Esophagus squamous epithelium (tissue), 5 donors: ENCODE measurements at regions not wholly inside any gene's neighbourhood (a gene's known extent, or its start where the extent isn't known, plus 50 kb on each side); places are given as distances from the start of the nearest gene placed in this dataset.
"Not testable (repeated sequence)": the region's sequence is repeated elsewhere in the genome, so short reads cannot be mapped to it uniquely, and the experiment has no call there.

ENCODE experiments used
- DNase-seq: peaks from one replicate; lab custom pipeline; 2025; lab: John Stamatoyannopoulos, UW
- H3K27ac ChIP-seq, 4 donors: fragments of 200-600 bp; sonication (generic); one replicate each; pipeline ENCODE4 v1.5.1; 2016 to 2019; ENCODE audit warnings: mild to moderate bottlenecking in 1 of 4
- H3K27me3 ChIP-seq, 4 donors: fragments of 200-600 bp; sonication (generic); 1 replicate in 3 of 4; 2 replicates in 1 of 4; pipeline versions ENCODE4 v1.5.1 to v1.6.0; 2017 to 2021; ENCODE audit warnings: antibody characterized with exemption in 1 of 4
- H3K36me3 ChIP-seq, 3 donors: fragments of 200-600 bp; sonication (generic); one replicate each; pipeline ENCODE4 v1.5.1; 2016 to 2019
- H3K4me1 ChIP-seq, 3 donors: fragments of 200-600 bp; sonication (generic); one replicate each; pipeline ENCODE4 v1.5.1; 2017 to 2019
- H3K4me3 ChIP-seq, 4 donors: fragments of 200-600 bp; sonication (generic); 1 replicate in 3 of 4; 2 replicates in 1 of 4; pipeline ENCODE4 v1.5.1; 2016 to 2019; ENCODE audit warnings: mild to moderate bottlenecking in 2 of 4, moderate library complexity in 1 of 4
- H3K9me3 ChIP-seq, 3 donors: fragments of 200-600 bp; sonication (generic); one replicate each; pipeline ENCODE4 v1.5.1; 2016 to 2019
- POLR2A ChIP-seq, 4 donors: fragments of 450-650 bp; IDR thresholded peaks; one replicate each; pipeline ENCODE4 v1.6.1; 2017; ENCODE audit warnings: antibody characterized with exemption in 4 of 4, mild to moderate bottlenecking in 4 of 4, moderate library complexity in 3 of 4
- WGBS, 2 donors: methylation state at CpG; one replicate each; pipeline ENCODE4 v1.1.5; 2018; 5-methylcytosine and 5-hydroxymethylcytosine counted together
- intact Hi-C: fragments of 100-400 bp; cut with DNase I; formaldehyde crosslinking; loops from one replicate; pipeline ENCODE4 v1.15.0; 2022
- TF ChIP-seq, protein P1 (sequence below), 6 experiments: fragments of 450-650 bp in 4 of 6; fragments of 200-600 bp in 2 of 6; sonication (generic) in 2 of 6; IDR thresholded peaks; one replicate each; pipeline ENCODE4 v1.5.1; 2016 to 2019; ENCODE audit warnings: antibody characterized with exemption in 6 of 6, mild to moderate bottlenecking in 4 of 6, moderate library complexity in 4 of 6
- donor health status: DM: yes; HTN: yes; CAD: no.

DNA sequence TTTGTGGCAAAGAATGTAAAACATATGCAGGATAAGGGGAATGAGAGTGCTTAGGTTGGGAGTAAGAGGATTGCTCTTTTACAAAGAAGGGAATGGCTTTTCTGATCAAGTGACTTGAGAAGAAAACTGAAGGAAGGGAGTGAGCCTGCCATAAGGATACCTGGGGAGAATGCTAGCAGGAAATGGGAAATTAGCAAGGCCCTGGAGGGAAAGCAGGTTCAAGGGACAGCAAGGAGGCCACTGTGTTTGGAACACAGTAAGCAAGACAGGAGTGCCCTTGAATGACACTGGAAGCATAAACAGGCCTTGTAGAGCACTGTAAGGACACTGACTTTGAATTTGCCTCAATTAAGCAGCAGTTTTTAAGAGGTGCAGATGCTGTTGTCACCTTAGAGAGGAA, 1069.9 kb downstream of the DNAJB9 start:
- H3K27ac ChIP-seq: no peak overlapping the region
- no peaks in the 10 kb centered on the region for H3K9me3 ChIP-seq
- no peak overlapping the region for H3K4me3 ChIP-seq
- H3K27me3 ChIP-seq: no peaks in the 10 kb centered on the region
- H3K4me1 ChIP-seq: no peaks in the 10 kb centered on the region
- H3K36me3 ChIP-seq: no peaks in the 10 kb centered on the region
- no peak for DNase-seq
- TF ChIP-seq POLR2A (IDR thresholded peaks at IDR 0.05): no peak
- TF ChIP-seq, protein P1, sequence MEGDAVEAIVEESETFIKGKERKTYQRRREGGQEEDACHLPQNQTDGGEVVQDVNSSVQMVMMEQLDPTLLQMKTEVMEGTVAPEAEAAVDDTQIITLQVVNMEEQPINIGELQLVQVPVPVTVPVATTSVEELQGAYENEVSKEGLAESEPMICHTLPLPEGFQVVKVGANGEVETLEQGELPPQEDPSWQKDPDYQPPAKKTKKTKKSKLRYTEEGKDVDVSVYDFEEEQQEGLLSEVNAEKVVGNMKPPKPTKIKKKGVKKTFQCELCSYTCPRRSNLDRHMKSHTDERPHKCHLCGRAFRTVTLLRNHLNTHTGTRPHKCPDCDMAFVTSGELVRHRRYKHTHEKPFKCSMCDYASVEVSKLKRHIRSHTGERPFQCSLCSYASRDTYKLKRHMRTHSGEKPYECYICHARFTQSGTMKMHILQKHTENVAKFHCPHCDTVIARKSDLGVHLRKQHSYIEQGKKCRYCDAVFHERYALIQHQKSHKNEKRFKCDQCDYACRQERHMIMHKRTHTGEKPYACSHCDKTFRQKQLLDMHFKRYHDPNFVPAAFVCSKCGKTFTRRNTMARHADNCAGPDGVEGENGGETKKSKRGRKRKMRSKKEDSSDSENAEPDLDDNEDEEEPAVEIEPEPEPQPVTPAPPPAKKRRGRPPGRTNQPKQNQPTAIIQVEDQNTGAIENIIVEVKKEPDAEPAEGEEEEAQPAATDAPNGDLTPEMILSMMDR (IDR thresholded peaks at IDR 0.05): no peak
- intact Hi-C loops: no loop called here

DNA sequence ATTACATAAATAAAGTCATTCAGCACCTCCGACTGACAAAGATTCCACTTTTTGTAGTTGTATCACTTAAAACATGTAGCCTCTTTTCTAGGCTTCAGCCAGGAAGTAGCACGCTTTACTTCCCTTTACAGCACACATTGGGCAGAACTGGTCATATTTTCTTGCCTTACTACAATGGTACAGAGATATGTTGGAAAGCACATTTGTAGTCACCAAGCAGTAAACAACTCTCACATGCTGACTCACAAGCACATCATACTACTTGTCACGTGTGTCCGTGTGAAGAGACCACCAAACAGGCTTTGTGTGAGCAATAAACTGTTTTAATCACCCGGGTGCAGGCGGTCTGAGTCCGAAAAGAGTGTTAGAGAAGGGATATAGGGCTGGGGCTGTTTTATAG, 1071.8 kb downstream of the DNAJB9 start:
- intact Hi-C loops: no loop called here
- 77 to 88% methylated on average over 7 of the region's 7 CpGs for WGBS, 2 donors
- no peaks in the 10 kb centered on the region for H3K27me3 ChIP-seq
- no peaks in the 10 kb centered on the region for H3K4me1 ChIP-seq
- H3K9me3 ChIP-seq: no peaks in the 10 kb centered on the region
- H3K27ac ChIP-seq: no peak overlapping the region
- no peak for DNase-seq
- TF ChIP-seq POLR2A (IDR thresholded peaks at IDR 0.05): no peak
- TF ChIP-seq, protein P1 (IDR thresholded peaks at IDR 0.05): no peak
- no peaks in the 10 kb centered on the region for H3K36me3 ChIP-seq
- H3K4me3 ChIP-seq: no peak overlapping the region

DNA sequence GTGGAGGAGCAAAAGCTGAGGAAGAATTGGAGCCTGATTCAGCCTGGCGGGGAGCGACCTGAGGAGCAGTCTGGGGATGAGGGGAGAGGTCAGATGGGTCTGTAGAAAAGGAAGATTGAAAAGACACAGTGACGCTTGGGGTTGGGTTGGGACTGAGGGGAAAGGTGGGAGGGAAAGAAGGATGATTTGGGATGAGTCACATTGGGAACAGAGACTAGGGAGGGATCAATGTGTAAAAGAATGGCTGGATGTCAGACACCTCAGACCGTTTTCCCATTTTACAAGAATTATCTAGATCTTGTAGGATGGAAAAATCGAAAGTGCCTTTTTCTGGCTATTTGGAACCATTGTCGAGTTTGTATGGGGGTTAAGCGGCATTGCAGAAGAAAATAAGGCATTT, 1076.5 kb downstream of the DNAJB9 start:
- no peak for DNase-seq
- H3K27me3 ChIP-seq: no peaks in the 10 kb centered on the region
- TF ChIP-seq, protein P1 (IDR thresholded peaks at IDR 0.05): no peak
- TF ChIP-seq POLR2A (IDR thresholded peaks at IDR 0.05): no peak
- H3K4me3 ChIP-seq: no peak overlapping the region
- no peaks in the 10 kb centered on the region for H3K4me1 ChIP-seq
- 74 to 80% methylated on average over 7 of the region's 7 CpGs for WGBS, 2 donors
- H3K36me3 ChIP-seq: no peaks in the 10 kb centered on the region
- intact Hi-C loops: no loop called here
- no peak overlapping the region for H3K27ac ChIP-seq
- no peaks in the 10 kb centered on the region for H3K9me3 ChIP-seq

DNA sequence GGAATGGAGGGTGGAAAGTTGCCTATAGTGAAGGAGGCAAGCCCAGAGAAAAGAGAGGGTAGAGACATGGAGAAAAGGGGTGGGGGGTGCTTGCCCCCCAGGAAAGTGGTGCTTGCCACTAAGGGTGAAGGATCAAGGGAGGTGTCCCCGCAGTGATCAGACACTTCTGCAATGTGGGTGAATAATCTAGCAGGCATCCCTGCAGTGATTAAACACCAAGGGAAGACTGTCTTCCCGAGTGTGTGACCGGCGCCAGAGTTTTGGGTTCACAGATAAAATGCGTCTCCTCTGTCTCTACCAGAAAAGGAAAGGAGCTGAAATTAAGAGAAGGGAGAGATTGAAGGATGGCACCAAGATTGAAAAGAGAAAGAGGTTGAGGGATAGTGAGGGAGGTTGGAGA, 1076.9 kb downstream of the DNAJB9 start:
- 80% methylated on average over 5 of the region's 5 CpGs for WGBS, 2 donors
- DNase-seq, intact Hi-C loops, H3K36me3 ChIP-seq, H3K27me3 ChIP-seq, H3K27ac ChIP-seq, H3K4me1 ChIP-seq, H3K9me3 ChIP-seq, H3K4me3 ChIP-seq: not testable (repeated sequence)

DNA sequence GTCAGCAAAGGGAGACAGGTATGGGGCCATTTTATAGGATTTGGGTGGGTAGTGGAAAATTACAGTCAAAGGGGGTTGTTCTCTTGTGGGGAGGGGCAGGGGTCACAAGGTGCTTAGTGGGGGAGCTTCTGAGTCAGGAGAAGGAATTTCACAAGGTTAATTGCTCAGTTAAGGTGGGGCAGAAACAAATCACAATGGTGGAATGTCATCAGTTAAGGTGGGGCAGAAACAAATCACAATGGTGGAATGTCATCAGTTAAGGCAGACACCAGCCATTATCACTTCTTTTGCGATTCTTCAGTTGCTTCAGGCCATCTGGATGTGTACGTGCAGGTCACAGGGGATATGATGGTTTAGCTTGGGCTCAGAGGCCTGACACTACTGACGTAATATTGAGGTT, 1077.6 kb downstream of the DNAJB9 start:
- H3K27ac ChIP-seq, H3K27me3 ChIP-seq, H3K36me3 ChIP-seq, intact Hi-C loops, H3K4me3 ChIP-seq, DNase-seq, H3K9me3 ChIP-seq, H3K4me1 ChIP-seq: not testable (repeated sequence)
- 62 to 68% methylated on average over 3 of the region's 3 CpGs for WGBS, 2 donors

DNA sequence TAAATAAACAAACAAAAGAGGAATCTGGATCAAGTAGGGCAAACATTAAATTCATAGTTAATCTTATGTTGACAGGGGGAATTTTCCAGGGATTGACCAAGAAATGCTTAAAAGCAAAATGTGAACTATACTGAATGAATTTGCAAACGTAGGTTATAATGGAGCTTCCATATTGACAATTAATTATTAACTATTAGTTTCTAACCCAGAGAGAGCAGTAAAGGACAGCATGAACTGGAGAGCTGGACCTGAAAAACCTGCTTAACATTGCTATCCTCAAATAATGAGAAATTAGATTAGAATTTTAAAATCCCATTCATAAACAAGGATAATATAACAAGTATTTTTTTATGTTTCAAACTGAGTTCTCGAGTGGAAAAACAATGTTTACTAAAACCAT, 1089.6 kb downstream of the DNAJB9 start:
- Histone ChIP-seq H3K4me1 (no peaks in the 10 kb centered on the region), H3K9me3 (no peaks in the 10 kb centered on the region), H3K27ac (no peak overlapping the region), H3K27me3 (no peaks in the 10 kb centered on the region), H3K4me3 (no peak overlapping the region), H3K36me3 (no peaks in the 10 kb centered on the region)
- WGBS, 2 donors: 18 to 24% methylated on average over 2 of the region's 2 CpGs
- intact Hi-C loops: no loop called here
- DNase-seq: no peak
- TF ChIP-seq, protein P1 (IDR thresholded peaks at IDR 0.05): no peak
- TF ChIP-seq POLR2A (IDR thresholded peaks at IDR 0.05): no peak
